ENCODE measurements at regions not wholly inside any gene's neighbourhood (a gene's known extent, or its start where the extent isn't known, plus 50 kb on each side); places are given as distances from the start of the nearest gene placed in this dataset.

- TF ChIP-seq EZH2 (IDR thresholded peaks at IDR 0.05; ENCODE audit: borderline replicate concordance, low read depth, low read length, poor library complexity, severe bottlenecking) (no peak), CTCF (conservative IDR thresholded peaks at IDR 0.05; ENCODE audit: low read depth, low read length) (no peak)
- peak; percentile 0 for DNase-seq (ENCODE audit: low spot score)
- Histone ChIP-seq H3K27me3 (replicated peaks; ENCODE audit: insufficient read depth, low read depth, low read length, poor library complexity) (no peaks in the 10 kb centered on the region), H3K27ac (ENCODE audit: low read depth, low read length, poor library complexity, severe bottlenecking) (no peak overlapping the region), H3K36me3 (ENCODE audit: insufficient read depth, low read length, poor library complexity, severe bottlenecking) (no peaks in the 10 kb centered on the region), H3K4me1 (ENCODE audit: insufficient read depth, low read length, poor library complexity, severe bottlenecking) (no peaks in the 10 kb centered on the region), H3K9me3 (ENCODE audit: low read depth, low read length, poor library complexity, severe bottlenecking) (no peaks in the 10 kb centered on the region), H3K4me3 (ENCODE audit: low read depth, low read length, poor library complexity, severe bottlenecking) (no peak overlapping the region)
- ChIA-PET POLR2A (ENCODE audit: low non-redundant PET) (no interaction called here), CTCF (no interaction called here)
- intact Hi-C loops (cut with micrococcal nuclease; ENCODE audit: unreplicated experiment), result no loop called here
- no TSS peak for BruUV-seq (replicated peaks)
Observed at GRCh38 chr2:193824474-193824873, 1629.7 kb upstream of the TMEFF2 start.

GRCh38 chr2:193818801-193819499, 1624.2 kb upstream of the TMEFF2 start:
- BruUV-seq (replicated peaks), result no TSS peak
- Histone ChIP-seq H3K27me3 (replicated peaks; ENCODE audit: insufficient read depth, low read depth, low read length, poor library complexity) (no peaks in the 10 kb centered on the region), H3K4me1 (ENCODE audit: insufficient read depth, low read length, poor library complexity, severe bottlenecking) (no peaks in the 10 kb centered on the region), H3K9me3 (ENCODE audit: low read depth, low read length, poor library complexity, severe bottlenecking) (no peaks in the 10 kb centered on the region), H3K27ac (ENCODE audit: low read depth, low read length, poor library complexity, severe bottlenecking) (no peak overlapping the region), H3K4me3 (ENCODE audit: low read depth, low read length, poor library complexity, severe bottlenecking) (no peak overlapping the region), H3K36me3 (ENCODE audit: insufficient read depth, low read length, poor library complexity, severe bottlenecking) (no peaks in the 10 kb centered on the region)
- ChIA-PET POLR2A (ENCODE audit: low non-redundant PET) (no interaction called here), CTCF (no interaction called here)
- intact Hi-C loops (cut with micrococcal nuclease; ENCODE audit: unreplicated experiment), result no loop called here
- TF ChIP-seq CTCF (conservative IDR thresholded peaks at IDR 0.05; ENCODE audit: low read depth, low read length) (no peak), EZH2 (IDR thresholded peaks at IDR 0.05; ENCODE audit: borderline replicate concordance, low read depth, low read length, poor library complexity, severe bottlenecking) (no peak)
- no peak for DNase-seq (ENCODE audit: low spot score)

DNA sequence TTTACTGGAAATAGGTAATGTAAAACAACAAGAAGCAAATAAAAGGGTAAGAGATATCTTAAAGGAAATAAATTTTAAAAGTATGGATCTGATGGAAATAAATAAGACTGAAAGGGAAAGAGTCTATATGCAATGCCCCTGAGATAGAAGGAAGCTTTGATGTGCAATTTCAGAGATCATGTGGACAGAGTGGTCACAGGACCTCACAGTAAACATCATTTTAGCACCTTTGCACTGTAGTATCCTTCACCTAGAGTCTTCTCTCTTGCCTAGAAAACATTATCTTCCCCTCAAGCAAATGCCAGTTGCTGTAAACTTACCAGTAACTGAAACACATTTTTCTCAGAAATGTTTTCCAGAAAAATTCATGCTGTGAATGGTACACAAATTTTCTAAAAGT, 1621.3 kb upstream of the TMEFF2 start:
- H3K36me3 ChIP-seq (ENCODE audit: insufficient read depth, low read length, poor library complexity, severe bottlenecking), result no peaks in the 10 kb centered on the region
- no peaks in the 10 kb centered on the region for H3K27me3 ChIP-seq (replicated peaks; ENCODE audit: insufficient read depth, low read depth, low read length, poor library complexity)
- TF ChIP-seq EZH2 (IDR thresholded peaks at IDR 0.05; ENCODE audit: borderline replicate concordance, low read depth, low read length, poor library complexity, severe bottlenecking), result no peak
- no peak for TF ChIP-seq CTCF (conservative IDR thresholded peaks at IDR 0.05; ENCODE audit: low read depth, low read length)
- no peak overlapping the region for H3K4me3 ChIP-seq (ENCODE audit: low read depth, low read length, poor library complexity, severe bottlenecking)
- no peak for DNase-seq (ENCODE audit: low spot score)
- intact Hi-C loops (cut with micrococcal nuclease; ENCODE audit: unreplicated experiment), result no loop called here
- CTCF ChIA-PET, result no interaction called here
- POLR2A ChIA-PET (ENCODE audit: low non-redundant PET), result no interaction called here
- H3K27ac ChIP-seq (ENCODE audit: low read depth, low read length, poor library complexity, severe bottlenecking), result no peak overlapping the region
- no TSS peak for BruUV-seq (replicated peaks)
- no peaks in the 10 kb centered on the region for H3K4me1 ChIP-seq (ENCODE audit: insufficient read depth, low read length, poor library complexity, severe bottlenecking)
- H3K9me3 ChIP-seq (ENCODE audit: low read depth, low read length, poor library complexity, severe bottlenecking), result no peaks in the 10 kb centered on the region
